Psoas muscle (tissue), 7 donors: ENCODE measurements at regions not wholly inside any gene's neighbourhood (a gene's known extent, or its start where the extent isn't known, plus 50 kb on each side); places are given as distances from the start of the nearest gene placed in this dataset.

ENCODE experiments used
- ATAC-seq, 4 donors: fragments of 200-7000 bp; cut with Tn5 transposase; one replicate each; pipeline ENCODE4 v1.9.1; 2020; ENCODE audit warnings: moderate library complexity in 3 of 4, mild to moderate bottlenecking in 2 of 4
- DNase-seq, 2 donors: peaks; one replicate each; pipeline ENCODE4 v3.0.0-alpha.2; 2020
- H3K27ac ChIP-seq: fragments of 200-600 bp; one replicate; pipeline ENCODE4 v1.8.0; 2022
- H3K27me3 ChIP-seq, 3 donors: fragments of 200-600 bp in 1 of 3; one replicate each; pipeline versions ENCODE4 v1.6.1 to v1.8.0; 2013 to 2022; ENCODE audit warnings: low read length in 2 of 3, mild to moderate bottlenecking in 2 of 3, moderate library complexity in 1 of 3; ENCODE audit not compliant: insufficient read depth in 3 of 3
- H3K36me3 ChIP-seq, 2 donors: fragments of 200-600 bp in 1 of 2; one replicate each; pipeline versions ENCODE4 v1.6.1 to v1.8.0; 2013 to 2022; ENCODE audit warnings: low read depth in 1 of 2, mild to moderate bottlenecking in 1 of 2, moderate library complexity in 1 of 2; ENCODE audit not compliant: insufficient read depth in 1 of 2
- H3K4me1 ChIP-seq: fragments of 200-600 bp; one replicate; pipeline ENCODE4 v1.8.0; 2022
- H3K4me3 ChIP-seq: fragments of 200-600 bp; one replicate; pipeline ENCODE4 v1.8.0; 2022; ENCODE audit warnings: mild to moderate bottlenecking
- H3K9me3 ChIP-seq: fragments of 200-600 bp; one replicate; pipeline ENCODE4 v1.8.0; 2022
- CTCF ChIP-seq: fragments of 200-600 bp; IDR thresholded peaks from one replicate; pipeline ENCODE4 v1.8.0; 2022; ENCODE audit warnings: antibody characterized with exemption
- WGBS, 3 donors: extraction: QIAGEN DNeasy Blood & Tissue Kit; methylation state at CpG; one replicate each; pipeline versions ENCODE4 v1.1.6 to v1.1.7; 2013; 5-methylcytosine and 5-hydroxymethylcytosine counted together
- intact Hi-C, 2 donors: fragments of 100-400 bp; cut with DNase I; formaldehyde crosslinking; loops; one replicate each; pipeline versions ENCODE4 v1.11.0 to v1.14.2; 2022
- donor health status: healthy with polysubstance abuse.
- donor health status: DM: no; HTN: no; CAD: no; lungs with moderate emphysema.
- donor health status: Bipolar disorder and iron deficiency.
- donor health status: healthy.
- donor health status: DM: yes; HTN: yes; CAD: no.
- donor health status: DM: no; HTN: no; CAD: no.
- donor health status: DM: yes; HTN: yes; CAD: no.

- intact Hi-C loops, result no loop called here
- Histone ChIP-seq H3K4me3 (no peak overlapping the region), H3K27ac (no peak overlapping the region), H3K9me3 (no peaks in the 10 kb centered on the region), H3K27me3 (no peaks in the 10 kb centered on the region), H3K4me1 (no peaks in the 10 kb centered on the region), H3K36me3 (no peaks in the 10 kb centered on the region)
- ATAC-seq (no peak), DNase-seq (no peak)
- 64 to 76% (median 67%) methylated on average over 3 of the region's 3 CpGs for WGBS, 3 donors
- TF ChIP-seq CTCF, result no peak
Observed at GRCh38 chr11:82216927-82217570, 516.6 kb downstream of the FAM181B start.

GRCh38 chr11:82210011-82210410 is 523.7 kb downstream of the FAM181B start:
- no peaks in the 10 kb centered on the region for H3K9me3 ChIP-seq
- no peaks in the 10 kb centered on the region for H3K4me1 ChIP-seq
- no peak overlapping the region for H3K27ac ChIP-seq
- TF ChIP-seq CTCF, result no peak
- no peaks in the 10 kb centered on the region for H3K36me3 ChIP-seq
- DNase-seq (no peak), ATAC-seq (no peak)
- no peak overlapping the region for H3K4me3 ChIP-seq
- 84 to 90% (median 90%) methylated on average over 1 of the region's 1 CpG for WGBS, 3 donors
- intact Hi-C loops, result no loop called here
- no peaks in the 10 kb centered on the region for H3K27me3 ChIP-seq

- WGBS, 3 donors, result 52 to 64% (median 54%) methylated on average over 3 of the region's 3 CpGs
- no peak overlapping the region for H3K4me3 ChIP-seq
- ATAC-seq (no peak), DNase-seq (no peak)
- no peak for TF ChIP-seq CTCF
- H3K9me3 ChIP-seq, result no peaks in the 10 kb centered on the region
- no peaks in the 10 kb centered on the region for H3K27me3 ChIP-seq
- H3K27ac ChIP-seq, result no peak overlapping the region
- H3K36me3 ChIP-seq, result no peaks in the 10 kb centered on the region
- intact Hi-C loops, result no loop called here
- H3K4me1 ChIP-seq, result no peaks in the 10 kb centered on the region
Observed at GRCh38 chr11:82195283-82195682, 538.4 kb downstream of the FAM181B start.

- Histone ChIP-seq H3K4me3 (no peak overlapping the region), H3K36me3 (no peaks in the 10 kb centered on the region), H3K9me3 (no peaks in the 10 kb centered on the region), H3K27me3 (no peaks in the 10 kb centered on the region), H3K27ac (no peak overlapping the region), H3K4me1 (no peaks in the 10 kb centered on the region)
- intact Hi-C loops, result no loop called here
- 77 to 80% (median 79%) methylated on average over 7 of the region's 7 CpGs for WGBS, 3 donors
- no peak for ATAC-seq
- DNase-seq, result no peak
- no peak for TF ChIP-seq CTCF
Observed at GRCh38 chr11:82194521-82194920, 539.1 kb downstream of the FAM181B start.

- Histone ChIP-seq H3K4me3 (no peak overlapping the region), H3K27me3 (no peaks in the 10 kb centered on the region), H3K27ac (no peak overlapping the region), H3K4me1 (no peaks in the 10 kb centered on the region), H3K9me3 (no peaks in the 10 kb centered on the region), H3K36me3 (no peaks in the 10 kb centered on the region)
- no peak for TF ChIP-seq CTCF
- intact Hi-C loops, result no loop called here
- ATAC-seq (no peak), DNase-seq (peak in 1 of 2 donors; percentile 34)
- WGBS, 3 donors, result 49 to 66% (median 55%) methylated on average over 3 of the region's 3 CpGs
Observed at GRCh38 chr11:82191695-82192094, 542.0 kb downstream of the FAM181B start.
